Activated B cell treated with CpG ODN at 0.5 μM for 24 hours (primary cell): ENCODE measurements at regions not wholly inside any gene's neighbourhood (a gene's known extent, or its start where the extent isn't known, plus 50 kb on each side); places are given as distances from the start of the nearest gene placed in this dataset.

Source experiments
- ATAC-seq: fragments of 200-7000 bp; cut with Tn5 transposase; one replicate; pipeline ENCODE4 v1.10.0; 2021; ENCODE audit warnings: low read depth, mild to moderate bottlenecking, moderate library complexity
- CTCF ChIA-PET: fragments of 350-600 bp; sonication (Branson Sonifier 250); formaldehyde crosslinking; loops from one replicate; lab custom pipeline; 2021; ENCODE audit warnings: antibody characterized with exemption; lab: Charles Lee
- POLR2A ChIA-PET: fragments of 350-600 bp; sonication (Branson Sonifier 250); formaldehyde crosslinking; loops from one replicate; lab custom pipeline; 2021; ENCODE audit warnings: antibody characterized with exemption; lab: Charles Lee
- DNase-seq: peaks from one replicate; pipeline ENCODE4 v3.0.0; 2022
- H3K27ac Mint-ChIP-seq: one replicate; pipeline ENCODE4 v1.8.0; 2020; ENCODE audit warnings: mixed read lengths
- H3K27me3 Mint-ChIP-seq: one replicate; pipeline ENCODE4 v1.8.0; 2021; ENCODE audit warnings: mixed read lengths
- H3K36me3 Mint-ChIP-seq: one replicate; pipeline ENCODE4 v1.8.0; 2021; ENCODE audit warnings: low read depth, mixed read lengths
- H3K4me1 Mint-ChIP-seq: one replicate; pipeline ENCODE4 v1.8.0; 2021; ENCODE audit warnings: mixed read lengths
- H3K4me3 Mint-ChIP-seq: one replicate; pipeline ENCODE4 v1.8.0; 2020; ENCODE audit warnings: mild to moderate bottlenecking, mixed read lengths
- H3K9me3 Mint-ChIP-seq: one replicate; pipeline ENCODE4 v1.8.0; 2020; ENCODE audit warnings: mixed read lengths
- intact Hi-C: fragments of 100-400 bp; cut with micrococcal nuclease; formaldehyde crosslinking; loops from one replicate; pipeline ENCODE4 v1.15.1; 2024
- TF ChIP-seq, protein P1 (sequence below): fragments of 200-600 bp; IDR thresholded peaks from one replicate; pipeline ENCODE4 v1.8.0; 2022; ENCODE audit warnings: antibody characterized with exemption, mild to moderate bottlenecking

DNA sequence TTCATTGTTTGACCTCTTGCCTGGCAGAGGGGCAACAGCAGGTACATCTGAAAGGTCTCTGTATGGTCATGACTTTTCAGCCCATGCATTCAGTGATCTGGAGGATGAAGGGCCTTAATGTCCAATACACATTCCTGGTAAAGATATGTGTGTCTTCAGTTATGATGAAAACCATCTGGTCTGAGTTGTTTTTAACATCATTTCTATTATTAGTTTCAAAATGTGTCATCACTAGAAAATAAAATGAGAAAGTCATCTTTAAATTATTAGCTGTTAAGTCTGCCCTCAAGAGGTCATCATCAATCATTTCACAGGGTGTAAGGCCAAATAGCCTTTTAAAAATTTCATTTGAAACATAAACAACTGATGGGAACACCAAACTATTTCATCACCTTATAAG, 92.1 kb upstream of the PLSCR4 start:
- Mint-ChIP-seq H3K27ac (no peak overlapping the region), H3K36me3 (no peaks in the 10 kb centered on the region), H3K27me3 (peaks cover 2% of the 10 kb centered on the region), H3K9me3 (no peaks in the 10 kb centered on the region), H3K4me1 (no peaks in the 10 kb centered on the region), H3K4me3 (no peak overlapping the region)
- CTCF ChIA-PET = no interaction called here
- TF ChIP-seq, protein P1, sequence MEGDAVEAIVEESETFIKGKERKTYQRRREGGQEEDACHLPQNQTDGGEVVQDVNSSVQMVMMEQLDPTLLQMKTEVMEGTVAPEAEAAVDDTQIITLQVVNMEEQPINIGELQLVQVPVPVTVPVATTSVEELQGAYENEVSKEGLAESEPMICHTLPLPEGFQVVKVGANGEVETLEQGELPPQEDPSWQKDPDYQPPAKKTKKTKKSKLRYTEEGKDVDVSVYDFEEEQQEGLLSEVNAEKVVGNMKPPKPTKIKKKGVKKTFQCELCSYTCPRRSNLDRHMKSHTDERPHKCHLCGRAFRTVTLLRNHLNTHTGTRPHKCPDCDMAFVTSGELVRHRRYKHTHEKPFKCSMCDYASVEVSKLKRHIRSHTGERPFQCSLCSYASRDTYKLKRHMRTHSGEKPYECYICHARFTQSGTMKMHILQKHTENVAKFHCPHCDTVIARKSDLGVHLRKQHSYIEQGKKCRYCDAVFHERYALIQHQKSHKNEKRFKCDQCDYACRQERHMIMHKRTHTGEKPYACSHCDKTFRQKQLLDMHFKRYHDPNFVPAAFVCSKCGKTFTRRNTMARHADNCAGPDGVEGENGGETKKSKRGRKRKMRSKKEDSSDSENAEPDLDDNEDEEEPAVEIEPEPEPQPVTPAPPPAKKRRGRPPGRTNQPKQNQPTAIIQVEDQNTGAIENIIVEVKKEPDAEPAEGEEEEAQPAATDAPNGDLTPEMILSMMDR = no peak
- no peak for DNase-seq
- POLR2A ChIA-PET = no interaction called here
- intact Hi-C loops = no loop called here
- ATAC-seq = no peak

DNA sequence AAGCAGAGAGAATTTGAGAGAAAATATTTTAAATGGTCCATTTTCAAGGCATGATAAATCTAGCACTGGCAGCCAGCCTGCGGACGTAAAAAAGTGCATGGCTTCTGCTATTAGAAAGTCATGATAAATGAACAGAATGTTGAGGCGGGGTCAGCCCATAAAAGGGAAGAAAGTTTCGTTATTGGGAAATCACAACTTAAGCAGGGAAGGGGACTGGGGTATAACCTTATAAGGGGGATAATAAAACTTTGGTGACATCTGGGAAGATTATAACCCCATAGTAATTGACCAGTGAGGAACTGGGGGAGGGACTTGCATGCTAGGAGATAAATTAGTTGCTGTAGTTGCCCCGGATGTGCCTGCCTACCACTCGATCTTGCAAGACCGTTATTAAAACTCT, 88.4 kb upstream of the PLSCR4 start:
- Mint-ChIP-seq H3K9me3 (no peaks in the 10 kb centered on the region), H3K36me3 (no peaks in the 10 kb centered on the region), H3K27ac (no peak overlapping the region), H3K4me1 (no peaks in the 10 kb centered on the region), H3K27me3 (peaks cover 2% of the 10 kb centered on the region), H3K4me3 (no peak overlapping the region)
- TF ChIP-seq, protein P1 = no peak
- ChIA-PET CTCF (no interaction called here), POLR2A (no interaction called here)
- DNase-seq (no peak), ATAC-seq (no peak)
- intact Hi-C loops = loop anchor here (10.0 kb wide), 1 partner anchor 235 kb away; no protein-coding TSS in a partner anchor

DNA sequence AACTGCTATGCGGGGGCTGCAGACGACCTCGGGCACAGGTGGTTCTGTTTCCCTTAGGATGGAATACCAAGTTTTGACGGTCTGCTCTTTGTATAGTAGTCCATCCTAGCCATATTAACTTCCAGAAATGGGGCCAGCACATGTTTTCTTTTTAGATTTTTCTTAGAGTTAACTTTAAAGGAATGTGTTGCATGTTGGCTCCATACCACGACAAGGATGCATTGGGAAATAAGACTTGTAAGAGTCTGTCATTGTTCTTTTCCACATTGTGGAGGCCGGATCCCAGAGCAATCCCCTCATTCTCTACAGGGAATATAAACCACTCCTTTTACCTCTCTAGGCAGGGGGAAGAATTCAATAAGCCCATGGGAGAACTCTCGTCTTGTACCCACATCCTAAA, 87.1 kb upstream of the PLSCR4 start:
- TF ChIP-seq, protein P1 = no peak
- Mint-ChIP-seq H3K9me3 (no peaks in the 10 kb centered on the region), H3K27ac (no peak overlapping the region), H3K4me1 (no peaks in the 10 kb centered on the region), H3K4me3 (no peak overlapping the region), H3K27me3 (peaks cover 2% of the 10 kb centered on the region), H3K36me3 (no peaks in the 10 kb centered on the region)
- POLR2A ChIA-PET = no interaction called here
- intact Hi-C loops = loop anchor here (10.0 kb wide), 1 partner anchor 237 kb away; no protein-coding TSS in a partner anchor
- ATAC-seq (no peak), DNase-seq (no peak)
- CTCF ChIA-PET = no interaction called here

DNA sequence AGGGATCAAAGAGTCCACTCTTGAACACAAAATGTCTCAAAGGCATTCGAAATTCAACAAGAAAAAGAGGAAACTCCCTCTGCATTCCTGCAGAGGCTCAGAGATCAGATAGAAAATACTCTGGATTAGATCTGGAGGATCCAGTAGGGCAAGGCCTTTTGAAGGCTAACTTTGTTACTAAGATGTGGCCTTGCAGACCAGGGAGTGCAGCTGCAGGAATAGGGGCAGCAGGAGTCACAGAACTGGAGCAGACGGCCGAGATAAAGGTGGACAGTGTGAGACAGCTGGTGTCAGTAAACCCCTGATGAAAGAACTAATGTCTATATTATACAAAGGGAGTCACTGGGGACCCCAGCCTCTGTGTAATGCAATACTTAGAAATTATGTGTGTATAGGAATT, 84.5 kb upstream of the PLSCR4 start:
- no peaks in the 10 kb centered on the region for H3K4me1 Mint-ChIP-seq
- H3K27ac Mint-ChIP-seq = no peak overlapping the region
- TF ChIP-seq, protein P1 = no peak
- ChIA-PET POLR2A (no interaction called here), CTCF (no interaction called here)
- H3K36me3 Mint-ChIP-seq = no peaks in the 10 kb centered on the region
- H3K9me3 Mint-ChIP-seq = no peaks in the 10 kb centered on the region
- H3K4me3 Mint-ChIP-seq = no peak overlapping the region
- no peaks in the 10 kb centered on the region for H3K27me3 Mint-ChIP-seq
- no peak for DNase-seq
- intact Hi-C loops = loop anchor here (10.0 kb wide), 1 partner anchor 239 kb away; no protein-coding TSS in a partner anchor
- ATAC-seq = no peak

DNA sequence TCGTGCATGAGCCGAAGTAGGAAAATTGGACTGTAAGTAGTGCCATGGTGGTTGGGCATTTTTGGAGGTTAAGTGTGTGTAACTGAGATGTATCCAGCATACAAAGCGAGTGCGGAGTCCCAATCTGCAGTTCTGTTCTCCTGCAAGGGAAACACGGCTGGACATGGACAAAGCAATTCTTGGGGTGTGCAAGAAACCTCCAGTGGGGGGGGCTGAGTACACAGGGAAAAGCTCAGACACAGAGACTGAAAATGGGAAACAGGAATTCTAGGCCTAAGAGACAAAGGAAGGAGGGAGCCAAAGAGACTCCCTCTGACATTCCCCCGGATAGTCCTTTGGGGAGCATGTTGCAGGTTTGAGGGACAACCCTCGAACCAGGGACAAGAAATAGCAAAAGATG, 83.2 kb upstream of the PLSCR4 start:
- CTCF ChIA-PET = no interaction called here
- Mint-ChIP-seq H3K4me3 (no peak overlapping the region), H3K36me3 (no peaks in the 10 kb centered on the region), H3K4me1 (no peaks in the 10 kb centered on the region), H3K9me3 (no peaks in the 10 kb centered on the region), H3K27ac (no peak overlapping the region), H3K27me3 (no peaks in the 10 kb centered on the region)
- TF ChIP-seq, protein P1 = no peak
- intact Hi-C loops = loop anchor here (10.0 kb wide), 1 partner anchor 241 kb away; no protein-coding TSS in a partner anchor
- ATAC-seq (no peak), DNase-seq (no peak)
- POLR2A ChIA-PET = no interaction called here
